HPDE6-E6E7 (cell line): ENCODE measurements at regions not wholly inside any gene's neighbourhood (a gene's known extent, or its start where the extent isn't known, plus 50 kb on each side); places are given as distances from the start of the nearest gene placed in this dataset.
"Not testable (repeated sequence)": the region's sequence is repeated elsewhere in the genome, so short reads cannot be mapped to it uniquely, and the experiment has no call there.

Source experiments
- DNase-seq: peaks from one replicate; pipeline ENCODE4 v3.0.0; 2011; ENCODE audit warnings: missing footprints; ENCODE audit errors: extremely low spot score

DNA sequence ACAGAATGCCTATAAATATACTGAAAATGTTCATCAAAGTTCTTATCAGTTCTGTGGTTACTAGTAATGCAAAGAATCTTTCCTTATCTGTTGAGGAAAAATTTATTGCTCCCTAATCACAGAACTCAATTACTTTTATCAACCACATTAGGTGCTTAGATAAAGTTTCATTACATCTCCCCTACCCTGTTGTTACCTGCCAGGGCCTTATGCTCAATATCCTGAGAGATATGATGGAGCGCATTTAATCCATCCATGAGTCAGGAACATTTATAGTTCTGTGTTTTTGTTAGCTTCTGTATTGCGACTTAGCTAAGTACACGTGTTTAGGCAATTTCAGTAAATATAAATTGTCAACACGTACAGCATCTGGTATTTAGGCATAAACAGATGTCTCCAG is 164.3 kb upstream of the ST8SIA4 start:
- DNase-seq: no peak

DNA sequence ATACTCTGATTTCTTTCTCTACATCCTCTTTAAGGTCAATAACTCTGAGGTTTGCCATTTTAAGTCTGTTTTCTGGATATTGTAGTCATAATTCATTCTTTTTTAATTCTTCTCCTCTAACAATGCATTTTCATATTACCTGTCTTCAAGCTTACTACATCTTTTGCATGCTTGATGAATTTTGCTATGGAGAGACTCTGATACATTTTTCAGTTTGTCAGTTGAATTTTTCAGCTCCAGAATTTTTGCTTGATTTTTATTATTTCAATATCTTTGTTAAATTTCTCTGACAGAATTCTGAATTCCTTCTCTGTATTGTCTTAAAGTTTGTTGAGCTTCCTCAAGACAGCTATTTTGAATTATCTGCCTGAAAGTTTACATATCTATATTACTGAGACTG is 159.8 kb upstream of the ST8SIA4 start:
- no peak for DNase-seq

DNA sequence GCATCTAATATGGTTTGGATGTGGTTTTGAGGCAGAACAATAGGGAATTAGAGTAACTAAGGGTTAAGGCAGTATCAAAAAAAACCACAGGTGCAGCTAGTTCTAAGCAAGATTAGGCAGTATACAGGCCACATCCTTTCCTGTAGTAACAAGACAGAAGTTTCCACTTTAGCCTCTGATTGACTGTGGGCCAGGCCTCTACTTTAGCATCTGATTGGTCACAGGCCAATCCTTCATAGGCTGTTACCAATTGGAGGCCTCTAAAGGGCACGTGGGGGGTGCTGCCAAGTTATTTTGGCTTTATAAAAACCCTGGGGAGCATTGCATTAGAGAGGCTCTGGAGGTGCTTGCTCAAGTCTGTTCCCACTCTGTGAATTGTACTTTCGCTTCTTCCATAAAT is 144.1 kb upstream of the ST8SIA4 start:
- DNase-seq: no peak

DNA sequence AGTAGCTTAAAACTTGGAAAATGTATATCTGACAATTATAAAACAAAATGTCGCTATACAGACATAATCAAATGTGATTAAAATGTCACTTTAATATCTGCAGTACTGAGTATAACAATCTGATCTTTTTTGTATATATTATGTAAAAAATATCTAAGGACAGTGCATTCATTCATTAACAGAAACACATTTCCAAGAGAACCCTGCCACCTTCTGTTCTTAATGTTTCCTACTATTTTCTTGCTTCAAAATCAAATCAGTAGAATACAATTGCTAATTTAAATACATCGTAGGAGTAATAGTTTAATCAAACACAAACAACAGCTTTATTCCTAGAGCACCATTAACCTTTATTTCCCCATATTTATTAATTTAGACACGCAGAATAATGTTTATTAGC is 142.6 kb upstream of the ST8SIA4 start:
- no peak for DNase-seq

DNA sequence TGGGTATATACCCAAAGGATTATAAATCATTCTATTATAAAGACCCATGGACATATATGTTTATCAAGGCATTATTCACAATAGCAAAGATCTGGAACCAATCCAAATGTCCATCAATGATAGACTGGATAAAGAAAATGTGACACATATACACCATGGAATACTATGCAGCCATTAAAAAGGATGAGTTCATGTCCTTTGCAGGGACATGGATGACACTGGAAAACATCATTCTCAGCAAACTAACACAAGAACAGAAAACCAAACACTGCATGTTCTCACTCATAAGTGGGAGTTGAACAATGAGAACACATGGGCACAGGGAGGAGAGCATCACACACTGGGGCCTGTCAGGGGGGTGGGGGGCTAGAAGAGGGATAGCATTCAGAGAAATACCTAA is 136.9 kb upstream of the ST8SIA4 start:
- DNase-seq: not testable (repeated sequence)

DNA sequence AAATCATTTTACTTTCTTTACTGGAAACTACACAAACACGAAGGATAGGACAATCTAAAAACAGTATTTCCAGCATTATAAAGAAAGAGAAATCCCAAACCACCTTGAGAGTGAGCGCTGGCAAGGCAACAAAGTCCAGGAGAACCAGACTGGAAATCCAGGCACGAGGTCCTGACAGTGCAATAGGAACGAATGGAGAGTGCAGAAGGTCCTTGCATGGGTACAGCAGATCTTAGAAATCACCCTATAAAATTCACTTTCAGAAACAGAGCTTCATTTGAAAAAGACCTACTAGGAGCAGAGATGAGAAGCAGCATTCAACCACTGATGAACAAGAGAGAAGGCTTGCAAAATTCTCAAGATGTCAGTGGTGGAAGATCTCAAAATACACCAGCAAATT is 133.7 kb upstream of the ST8SIA4 start:
- no peak for DNase-seq

DNA sequence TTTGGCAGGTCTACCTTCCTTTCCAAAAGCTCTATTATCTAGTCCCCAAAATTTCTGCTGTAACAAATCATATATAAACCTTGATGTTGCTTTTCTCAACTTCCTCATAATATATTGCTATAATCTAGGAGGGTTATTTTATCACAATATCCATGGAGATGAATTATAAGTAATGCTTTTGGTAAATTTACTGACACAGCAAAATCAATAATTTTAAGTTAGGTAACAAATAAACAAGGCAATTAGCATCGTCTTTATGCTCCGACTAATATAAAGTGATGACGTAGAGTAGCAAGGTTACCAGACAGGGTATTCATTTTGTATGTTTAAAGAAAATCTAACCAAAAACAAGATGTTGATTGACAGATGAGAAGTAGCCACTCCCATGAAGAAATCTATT is 132.3 kb upstream of the ST8SIA4 start:
- DNase-seq: no peak

DNA sequence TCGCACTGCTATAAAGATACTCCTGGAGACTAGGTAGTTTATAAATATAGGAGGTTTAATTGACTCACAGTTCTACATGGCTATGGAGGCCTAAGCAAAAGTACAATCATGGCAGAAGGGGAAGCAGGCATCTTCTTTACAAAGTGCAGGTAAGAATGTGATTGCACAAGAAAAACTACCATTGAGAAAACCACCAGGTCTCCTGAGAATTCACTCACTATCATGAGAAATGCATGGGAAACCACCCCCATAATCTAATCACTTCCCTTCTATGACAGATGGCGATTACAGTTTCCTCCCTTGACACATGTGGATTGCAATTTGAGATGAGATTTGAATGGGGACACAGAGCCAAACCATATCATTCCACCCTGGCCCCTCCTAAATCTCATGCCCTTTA is 121.2 kb upstream of the ST8SIA4 start:
- no peak for DNase-seq

DNA sequence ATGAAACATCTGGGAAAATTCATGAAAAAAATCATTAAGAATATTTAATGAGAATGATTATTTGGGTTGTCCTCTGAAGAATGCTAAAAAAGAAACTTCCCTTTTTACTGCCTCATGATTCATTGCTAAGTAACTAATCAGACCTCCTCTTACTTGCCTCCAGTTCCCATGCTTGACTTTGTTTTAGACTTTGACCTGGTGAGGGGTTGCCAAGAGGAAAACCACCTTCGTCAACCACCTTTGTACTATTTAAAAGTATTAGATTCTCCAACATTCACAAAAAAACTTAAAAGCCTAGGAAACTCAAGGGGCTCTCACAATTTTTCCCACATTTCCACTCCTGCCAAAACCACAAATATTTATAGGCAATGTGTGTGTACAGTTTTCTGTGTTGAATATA is 115.2 kb upstream of the ST8SIA4 start:
- DNase-seq: no peak

DNA sequence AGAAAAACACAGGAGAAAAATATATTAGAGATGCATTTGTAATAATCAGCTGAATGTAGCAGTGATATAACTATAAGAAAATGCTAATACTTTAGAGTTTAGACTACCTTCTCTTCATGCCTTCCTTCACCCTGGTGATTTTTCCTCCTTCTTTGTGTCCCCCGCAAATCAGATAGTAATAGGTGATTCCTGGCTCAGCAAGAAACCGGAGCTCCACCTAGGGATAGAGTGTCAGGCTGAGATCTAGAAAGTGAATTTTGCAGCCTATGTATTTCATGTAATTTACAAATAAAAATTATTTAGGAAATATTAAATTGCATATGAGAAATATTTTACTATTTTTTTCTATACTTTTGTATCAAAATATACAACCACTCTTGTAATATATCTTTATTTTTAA is 109.8 kb upstream of the ST8SIA4 start:
- DNase-seq: no peak

DNA sequence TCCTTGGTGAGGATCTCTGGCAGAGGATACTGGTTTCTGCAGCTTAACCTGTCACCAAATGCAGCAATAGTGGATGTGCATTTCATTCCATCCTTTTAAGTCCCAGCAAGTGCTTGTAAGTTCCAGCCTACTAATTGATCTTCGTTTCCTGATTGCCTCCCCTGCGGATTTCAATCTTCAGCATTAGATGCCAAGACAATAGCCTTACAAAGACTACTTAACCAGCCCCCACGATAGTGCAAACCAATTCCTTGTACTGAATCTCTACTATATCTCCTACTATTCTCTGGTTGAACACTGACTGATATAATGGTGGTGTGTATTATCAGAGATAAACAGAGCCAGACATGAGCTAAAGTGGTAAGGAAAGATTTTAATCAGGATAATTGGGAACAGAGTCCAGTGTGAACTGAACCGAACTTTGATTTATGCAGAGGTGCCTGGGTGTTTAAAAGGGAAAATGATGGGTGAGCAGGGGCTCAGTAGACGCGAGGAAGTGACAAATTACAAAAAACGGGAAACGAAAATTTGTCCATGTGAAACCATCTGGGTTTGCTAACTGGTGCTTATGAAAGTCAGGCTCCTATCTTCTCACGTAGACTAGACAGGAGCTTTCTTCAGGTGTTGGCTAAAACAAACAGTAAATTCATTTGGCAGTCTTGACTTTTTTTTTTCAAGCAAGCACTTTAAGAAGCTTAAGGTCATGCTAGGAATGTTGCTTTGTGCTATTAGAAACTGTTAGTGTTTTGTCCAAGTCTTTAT is 106.9 kb upstream of the ST8SIA4 start:
- DNase-seq: no peak

DNA sequence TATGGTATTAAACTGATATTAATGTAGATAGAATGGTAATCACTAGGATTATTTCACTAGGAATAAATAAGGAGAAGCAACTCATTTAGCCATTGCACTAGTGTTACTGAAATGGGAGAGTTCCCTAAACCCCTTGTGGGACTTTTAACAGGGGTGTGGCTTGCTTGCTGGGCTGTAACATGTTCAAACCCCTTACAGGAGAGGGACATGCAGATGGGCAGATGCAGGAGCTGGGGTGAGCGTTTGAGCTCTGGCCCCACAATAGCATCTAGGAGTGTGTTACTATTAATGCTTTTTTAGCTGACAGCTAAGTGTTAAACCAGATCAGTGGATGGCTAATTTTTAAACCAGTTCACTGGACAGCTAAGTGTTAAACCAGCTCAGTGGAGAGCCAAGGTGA is 89.3 kb upstream of the ST8SIA4 start:
- no peak for DNase-seq

DNA sequence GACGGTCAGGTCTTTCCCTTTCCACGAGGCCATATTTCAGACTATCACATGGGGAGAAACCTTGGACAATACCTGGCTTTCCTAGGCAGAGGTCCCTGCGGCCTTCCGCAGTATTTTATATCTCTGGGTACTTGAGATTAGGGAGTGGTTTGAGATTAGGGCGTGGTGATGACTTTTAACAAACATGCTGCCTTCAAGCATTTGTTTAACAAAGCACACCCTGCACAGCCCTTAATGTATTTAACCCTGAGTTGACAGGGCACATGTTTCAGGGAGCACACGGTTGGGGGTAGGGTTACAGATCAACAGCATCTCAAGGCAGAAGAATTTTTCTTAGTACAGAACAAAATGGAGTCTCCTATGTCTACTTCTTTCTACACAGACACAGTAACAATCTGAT is 80.5 kb upstream of the ST8SIA4 start:
- DNase-seq: not testable (repeated sequence)

DNA sequence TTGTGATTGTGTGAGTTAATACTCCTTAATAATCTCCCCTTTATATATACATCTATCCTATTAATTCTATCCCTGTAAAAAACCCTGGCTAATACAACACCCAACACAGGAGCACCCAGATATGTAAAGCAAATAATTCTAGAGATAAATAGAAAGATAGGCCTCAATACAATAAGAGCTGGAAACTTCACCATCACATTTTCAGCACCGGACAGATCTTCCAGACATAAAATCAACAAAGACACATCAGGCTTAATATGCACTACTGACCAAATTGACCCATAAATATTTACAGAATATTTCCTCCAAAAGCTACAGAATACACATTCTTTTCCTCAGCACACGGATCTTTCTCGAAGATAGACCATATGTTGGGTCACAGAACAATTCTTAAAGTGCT is 71.0 kb upstream of the ST8SIA4 start:
- no peak for DNase-seq

DNA sequence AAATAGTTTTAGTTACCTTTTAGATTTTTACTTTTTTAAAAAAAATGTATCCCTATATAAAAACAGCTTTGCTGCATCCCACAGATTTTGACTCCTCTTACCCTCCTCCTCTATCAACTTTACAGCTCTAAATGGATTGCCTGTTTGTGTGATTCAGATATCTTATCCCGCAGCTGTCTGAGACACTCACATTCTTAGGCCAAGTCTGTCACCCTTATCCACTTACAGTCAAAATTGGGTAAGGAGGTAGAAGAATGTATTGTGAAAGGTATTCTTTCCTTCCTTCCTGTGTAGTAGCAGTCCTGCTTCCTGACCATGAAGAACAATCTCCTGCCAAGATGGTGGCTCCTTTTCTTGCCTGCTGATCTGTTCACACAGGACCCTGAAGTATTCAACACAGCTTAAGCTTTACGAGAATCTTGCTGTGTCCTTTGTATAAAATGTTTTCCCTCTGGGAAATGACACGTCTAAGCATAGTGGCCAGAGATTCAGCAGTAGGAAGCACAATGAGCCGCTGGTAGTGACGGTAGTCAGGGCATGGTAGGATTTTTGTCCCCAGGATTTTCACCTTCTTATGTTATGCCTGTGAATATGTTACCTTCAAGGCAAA is 67.7 kb upstream of the ST8SIA4 start:
- no peak for DNase-seq

DNA sequence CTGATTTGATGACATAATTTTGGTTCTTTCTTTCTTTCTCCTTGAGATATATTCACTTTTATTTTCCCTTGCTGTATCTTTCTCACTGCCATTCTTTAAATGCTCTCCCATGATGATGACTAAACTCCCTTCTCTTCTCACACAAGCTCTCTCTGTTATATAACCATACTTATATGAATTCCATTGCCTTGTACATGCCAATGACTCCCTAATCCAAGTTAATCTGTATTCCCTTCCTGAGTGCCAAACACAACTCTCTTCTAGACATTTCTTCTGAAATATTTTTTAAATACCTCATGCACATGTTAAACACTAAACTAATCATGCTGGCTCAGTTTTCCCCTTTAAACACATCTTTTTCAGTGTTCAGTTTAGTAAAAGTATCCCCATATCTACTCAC is 62.2 kb upstream of the ST8SIA4 start:
- no peak for DNase-seq
